GM12892 (cell line): ENCODE measurements at regions not wholly inside any gene's neighbourhood (a gene's known extent, or its start where the extent isn't known, plus 50 kb on each side); places are given as distances from the start of the nearest gene placed in this dataset.
"Not testable (repeated sequence)": the region's sequence is repeated elsewhere in the genome, so short reads cannot be mapped to it uniquely, and the experiment has no call there.

Source experiments
- DNase-seq: peaks from one replicate; pipeline ENCODE4 v3.0.0; 2011; ENCODE audit not compliant: insufficient read length
- FAIRE-seq: peaks from 2 replicates; lab custom pipeline; 2011; peaks lifted over from hg19 to GRCh38; lab: Jason Lieb, UNC
- POLR2A ChIP-seq: IDR thresholded peaks from 2 replicates; pipeline ENCODE4 v1.6.1; 2011; ENCODE audit warnings: low read depth, low read length, control low read depth
- POLR2AphosphoS5 ChIP-seq: IDR thresholded peaks from 2 replicates; pipeline ENCODE4 v1.6.1; 2011; ENCODE audit warnings: low read depth, low read length, control low read depth
- TAF1 ChIP-seq: IDR thresholded peaks from 2 replicates; pipeline ENCODE4 v1.6.1; 2011; ENCODE audit warnings: low read depth, mild to moderate bottlenecking, control low read depth, low read length, borderline replicate concordance

GRCh38 chr1:81511281-81511680, 289.5 kb upstream of the ADGRL2 start:
- FAIRE-seq (no peak), DNase-seq (no peak)
- TF ChIP-seq POLR2AphosphoS5 = no peak

GRCh38 chr1:81510701-81511100, 290.0 kb upstream of the ADGRL2 start:
- no peak for TF ChIP-seq POLR2A
- no peak for DNase-seq
- FAIRE-seq = no peak

GRCh38 chr1:81509594-81509993, 291.1 kb upstream of the ADGRL2 start:
- DNase-seq (no peak), FAIRE-seq (no peak)
- TF ChIP-seq POLR2AphosphoS5 (no peak), TAF1 (no peak), POLR2A (no peak)

- TF ChIP-seq POLR2AphosphoS5 (no peak), POLR2A (no peak), TAF1 (no peak)
- DNase-seq (no peak), FAIRE-seq (no peak)
These were observed 294.0 kb upstream of the ADGRL2 start for GRCh38 chr1:81506699-81507098.

GRCh38 chr1:81505831-81506230, 294.9 kb upstream of the ADGRL2 start:
- TF ChIP-seq POLR2A (no peak), TAF1 (no peak), POLR2AphosphoS5 (no peak)
- FAIRE-seq (peak; percentile 77), DNase-seq (peak; percentile 20)

- not testable (repeated sequence) for FAIRE-seq, DNase-seq
These were observed 295.9 kb upstream of the ADGRL2 start for GRCh38 chr1:81504820-81505219.

- not testable (repeated sequence) for FAIRE-seq, DNase-seq
These were observed 298.0 kb upstream of the ADGRL2 start for GRCh38 chr1:81502705-81503104.

- FAIRE-seq, DNase-seq: not testable (repeated sequence)
These were observed 299.2 kb upstream of the ADGRL2 start for GRCh38 chr1:81501485-81501884.

- DNase-seq = no peak
- no peak for FAIRE-seq
- no peak for TF ChIP-seq POLR2A
- no peak for TF ChIP-seq TAF1
- TF ChIP-seq POLR2AphosphoS5 = no peak
These were observed 301.2 kb upstream of the ADGRL2 start for GRCh38 chr1:81499487-81499886.

GRCh38 chr1:81498471-81499462, 302.0 kb upstream of the ADGRL2 start:
- TF ChIP-seq POLR2AphosphoS5 (no peak), POLR2A (no peak), TAF1 (no peak)
- no peak for DNase-seq
- FAIRE-seq = no peak

- FAIRE-seq = no peak
- no peak for TF ChIP-seq TAF1
- no peak for TF ChIP-seq POLR2A
- no peak for TF ChIP-seq POLR2AphosphoS5
- DNase-seq = no peak
These were observed 304.4 kb upstream of the ADGRL2 start for GRCh38 chr1:81496349-81496748.

- DNase-seq (no peak), FAIRE-seq (no peak)
- TF ChIP-seq TAF1 (no peak), POLR2A (no peak)
These were observed 307.4 kb upstream of the ADGRL2 start for GRCh38 chr1:81493102-81493869.
